ENCODE measurements at regions not wholly inside any gene's neighbourhood (a gene's known extent, or its start where the extent isn't known, plus 50 kb on each side); places are given as distances from the start of the nearest gene placed in this dataset.
A peak's percentile ranks its signal among the peaks of the same experiment; 100 is the strongest.

- H3K4me2 ChIP-seq (ENCODE audit: insufficient read depth, low read length): no peak overlapping the region
- H2AFZ ChIP-seq (ENCODE audit: low read depth, low read length): no peak overlapping the region
- H3K27ac ChIP-seq (ENCODE audit: extremely low read depth, low read depth, low read length): no peak overlapping the region
- POLR2A ChIA-PET: no interaction called here
- no peak for ATAC-seq
- H3K27me3 ChIP-seq (ENCODE audit: control insufficient read depth in 2 of 2, insufficient read depth in 2 of 2, low read length in 2 of 2): no peaks in the 10 kb centered on the region
- H3K9me1 ChIP-seq (ENCODE audit: control insufficient read depth, insufficient read depth, low read length): no peaks in the 10 kb centered on the region
- no peak for FAIRE-seq
- no peaks in the 10 kb centered on the region for H4K20me1 ChIP-seq (replicated peaks; ENCODE audit: control insufficient read depth, insufficient read depth, low read length)
- 1% methylated on average over 7 of the region's 7 CpGs for WGBS (ENCODE audit: insufficient coverage, low coverage, missing lambda C conversion rate)
- H3K4me1 ChIP-seq (replicated peaks in 1 of 2; ENCODE audit: control insufficient read depth in 2 of 2, insufficient read depth in 2 of 2, low read length in 2 of 2): no peaks in the 10 kb centered on the region
- in situ Hi-C loops (cut with MboI): no loop called here
- no peak overlapping the region for H3K9ac ChIP-seq (ENCODE audit: insufficient read depth in 1 of 2, low read depth in 2 of 2, low read length in 2 of 2)
- intact Hi-C loops (cut with micrococcal nuclease): loop anchor here (10.0 kb wide), 1 partner anchor 682 kb away; no protein-coding TSS in a partner anchor
- H3K4me3 ChIP-seq: no peak overlapping the region
- no peak for DNase-seq (ENCODE audit: extremely low read depth in 1 of 4, low spot score in 3 of 4)
- H3K36me3 ChIP-seq (ENCODE audit: control insufficient read depth, insufficient read depth, low read length): no peaks in the 10 kb centered on the region
- no peaks in the 10 kb centered on the region for H3K79me2 ChIP-seq (ENCODE audit: control insufficient read depth, insufficient read depth, low read length)
- TF ChIP-seq ATF2 (CRISPR knock-in tag; IDR thresholded peaks at IDR 0.05) (0 out of 2 replicates have a peak, but pooled peaks have one; percentile 22), ZNF431 (CRISPR knock-in tag; IDR thresholded peaks at IDR 0.05) (no peak)
- CTCF ChIA-PET (ENCODE audit: low intra/inter-chr PET ratio): interaction anchor here (0.5 kb wide), 1 partner anchor 214 kb away, joined by 3 read pairs; no protein-coding TSS in a partner anchor
- no TSS peak for BruUV-seq (replicated peaks)
- H3K9me3 ChIP-seq (replicated peaks; ENCODE audit: control insufficient read depth, insufficient read depth, low read depth, low read length): no peaks in the 10 kb centered on the region
Measured at GRCh38 chr13:91132786-91133185, 214.7 kb upstream of the MIR17HG start.

All from K562 (cell line).